ENCODE measurements at regions not wholly inside any gene's neighbourhood (a gene's known extent, or its start where the extent isn't known, plus 50 kb on each side); places are given as distances from the start of the nearest gene placed in this dataset.

DNA sequence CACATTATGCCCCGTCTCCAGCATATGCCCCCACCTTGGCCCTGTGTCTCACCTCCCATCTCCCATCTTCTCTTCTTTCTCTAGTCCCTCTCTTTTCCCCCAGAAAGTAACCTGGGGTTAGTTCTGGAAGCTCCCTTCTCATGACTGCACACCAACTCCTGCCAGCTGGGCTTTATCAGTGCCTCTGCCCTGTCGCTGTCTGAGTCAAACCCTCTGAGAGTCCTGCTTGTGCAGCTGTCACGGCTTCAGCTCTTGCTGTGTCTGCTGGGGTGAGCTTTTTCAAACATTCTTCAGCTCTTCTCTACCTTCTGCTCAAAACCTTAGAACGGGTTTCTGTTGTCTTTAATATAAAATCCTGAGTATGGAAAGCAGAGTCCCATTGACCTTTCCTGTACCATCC lies 304.5 kb upstream of the B3GAT1 start:
- TF ChIP-seq, protein P1, sequence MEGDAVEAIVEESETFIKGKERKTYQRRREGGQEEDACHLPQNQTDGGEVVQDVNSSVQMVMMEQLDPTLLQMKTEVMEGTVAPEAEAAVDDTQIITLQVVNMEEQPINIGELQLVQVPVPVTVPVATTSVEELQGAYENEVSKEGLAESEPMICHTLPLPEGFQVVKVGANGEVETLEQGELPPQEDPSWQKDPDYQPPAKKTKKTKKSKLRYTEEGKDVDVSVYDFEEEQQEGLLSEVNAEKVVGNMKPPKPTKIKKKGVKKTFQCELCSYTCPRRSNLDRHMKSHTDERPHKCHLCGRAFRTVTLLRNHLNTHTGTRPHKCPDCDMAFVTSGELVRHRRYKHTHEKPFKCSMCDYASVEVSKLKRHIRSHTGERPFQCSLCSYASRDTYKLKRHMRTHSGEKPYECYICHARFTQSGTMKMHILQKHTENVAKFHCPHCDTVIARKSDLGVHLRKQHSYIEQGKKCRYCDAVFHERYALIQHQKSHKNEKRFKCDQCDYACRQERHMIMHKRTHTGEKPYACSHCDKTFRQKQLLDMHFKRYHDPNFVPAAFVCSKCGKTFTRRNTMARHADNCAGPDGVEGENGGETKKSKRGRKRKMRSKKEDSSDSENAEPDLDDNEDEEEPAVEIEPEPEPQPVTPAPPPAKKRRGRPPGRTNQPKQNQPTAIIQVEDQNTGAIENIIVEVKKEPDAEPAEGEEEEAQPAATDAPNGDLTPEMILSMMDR (IDR thresholded peaks at IDR 0.05; ENCODE audit: control extremely low read depth in 1 of 3, insufficient read depth in 1 of 3, low read depth in 1 of 3, low read length in 3 of 3) = no peak
- TF ChIP-seq GTF2F1 (IDR thresholded peaks at IDR 0.05; ENCODE audit: borderline replicate concordance, low read depth, low read length) (no peak), CHD2 (IDR thresholded peaks at IDR 0.05; ENCODE audit: low read length) (no peak), TAF1 (IDR thresholded peaks at IDR 0.05; ENCODE audit: low read depth, low read length) (no peak), JUND (IDR thresholded peaks at IDR 0.05; ENCODE audit: low read length) (no peak), POU5F1 (IDR thresholded peaks at IDR 0.05; ENCODE audit: low read depth, low read length) (no peak), EP300 (IDR thresholded peaks at IDR 0.05; ENCODE audit: borderline replicate concordance in 1 of 2, low read depth in 2 of 2, low read length in 2 of 2) (no peak), POLR2AphosphoS5 (IDR thresholded peaks at IDR 0.05; ENCODE audit: low read depth, low read length) (no peak), BRCA1 (IDR thresholded peaks at IDR 0.05; ENCODE audit: low read depth, low read length) (no peak), BACH1 (IDR thresholded peaks at IDR 0.05; ENCODE audit: low read length) (no peak), ASH2L (IDR thresholded peaks at IDR 0.05; ENCODE audit: low read length) (no peak), MAFK (IDR thresholded peaks at IDR 0.05; ENCODE audit: low read depth, low read length) (no peak), RNF2 (IDR thresholded peaks at IDR 0.05; ENCODE audit: borderline replicate concordance, low read depth, low read length, missing control alignments, poor library complexity, severe bottlenecking) (no peak)
- TF ChIP-seq, protein P2, sequence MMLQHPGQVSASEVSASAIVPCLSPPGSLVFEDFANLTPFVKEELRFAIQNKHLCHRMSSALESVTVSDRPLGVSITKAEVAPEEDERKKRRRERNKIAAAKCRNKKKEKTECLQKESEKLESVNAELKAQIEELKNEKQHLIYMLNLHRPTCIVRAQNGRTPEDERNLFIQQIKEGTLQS (IDR thresholded peaks at IDR 0.05; ENCODE audit: insufficient read depth, low read depth, low read length) = no peak
